HG02623 (cell line): ENCODE measurements at regions not wholly inside any gene's neighbourhood (a gene's known extent, or its start where the extent isn't known, plus 50 kb on each side); places are given as distances from the start of the nearest gene placed in this dataset.

Experiments used
- ATAC-seq: cut with Tn5 transposase; IDR thresholded peaks from one replicate; pipeline ENCODE4 v1.9.1; 2021; ENCODE audit warnings: moderate library complexity; ENCODE audit not compliant: unreplicated experiment

DNA sequence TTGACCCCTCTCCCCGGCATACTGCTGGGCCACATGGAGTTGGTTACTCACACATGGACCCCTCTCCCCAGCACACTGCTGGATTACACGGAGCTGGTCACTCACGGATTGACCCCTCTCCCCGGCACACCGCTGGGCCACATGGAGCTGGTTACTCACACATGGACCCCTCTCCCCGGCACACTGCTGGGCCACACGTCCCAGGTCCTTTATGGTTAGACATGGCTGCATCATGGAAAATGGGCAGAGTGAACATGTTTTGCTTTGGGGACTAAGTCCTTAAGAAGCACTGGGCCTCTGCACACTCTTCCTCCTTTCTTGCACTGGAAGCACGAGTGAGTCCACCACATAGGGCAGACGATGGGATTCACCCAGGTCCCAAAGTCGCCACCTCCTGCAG lies 102.1 kb upstream of the SHH start:
- no peak for ATAC-seq

DNA sequence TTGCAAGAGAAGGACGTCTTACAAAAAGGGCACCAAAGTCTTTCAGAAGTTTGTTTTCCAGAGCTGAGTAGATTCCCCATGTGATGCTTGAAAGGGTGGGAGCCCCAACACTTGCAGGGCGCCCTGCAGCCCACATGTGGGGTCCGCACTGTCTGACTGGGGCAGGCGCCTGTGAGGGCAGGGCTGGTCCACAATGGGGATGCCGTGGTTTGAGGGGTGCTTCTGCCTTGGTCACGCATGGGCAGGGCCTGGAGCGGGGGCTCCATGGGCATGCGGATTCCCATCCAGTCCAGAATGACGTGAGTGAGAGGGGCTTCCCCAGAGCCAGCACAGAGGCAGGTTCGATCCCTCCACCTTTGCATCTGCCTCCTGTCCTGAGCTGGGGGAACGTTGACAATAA lies 101.5 kb upstream of the SHH start:
- no peak for ATAC-seq

DNA sequence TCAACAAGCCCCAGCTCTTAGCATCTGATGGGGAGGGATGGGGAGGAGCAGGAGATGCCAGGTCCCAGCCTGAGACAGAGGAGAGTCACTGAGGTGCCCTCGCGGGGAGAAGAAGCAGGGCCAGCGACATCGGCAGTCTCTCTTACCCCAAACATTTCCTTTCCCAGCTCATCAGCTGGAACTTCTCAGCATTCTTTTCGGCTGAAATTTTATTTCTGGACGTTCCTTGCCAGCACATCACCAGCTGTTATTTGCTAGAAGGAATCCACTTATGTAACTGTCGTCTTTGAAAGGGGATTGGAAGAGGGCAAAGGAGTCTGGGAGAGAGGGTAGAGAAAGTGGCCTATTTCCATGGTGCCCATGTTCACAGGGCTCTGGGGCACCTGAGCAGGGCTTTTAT lies 101.0 kb upstream of the SHH start:
- ATAC-seq = no peak

DNA sequence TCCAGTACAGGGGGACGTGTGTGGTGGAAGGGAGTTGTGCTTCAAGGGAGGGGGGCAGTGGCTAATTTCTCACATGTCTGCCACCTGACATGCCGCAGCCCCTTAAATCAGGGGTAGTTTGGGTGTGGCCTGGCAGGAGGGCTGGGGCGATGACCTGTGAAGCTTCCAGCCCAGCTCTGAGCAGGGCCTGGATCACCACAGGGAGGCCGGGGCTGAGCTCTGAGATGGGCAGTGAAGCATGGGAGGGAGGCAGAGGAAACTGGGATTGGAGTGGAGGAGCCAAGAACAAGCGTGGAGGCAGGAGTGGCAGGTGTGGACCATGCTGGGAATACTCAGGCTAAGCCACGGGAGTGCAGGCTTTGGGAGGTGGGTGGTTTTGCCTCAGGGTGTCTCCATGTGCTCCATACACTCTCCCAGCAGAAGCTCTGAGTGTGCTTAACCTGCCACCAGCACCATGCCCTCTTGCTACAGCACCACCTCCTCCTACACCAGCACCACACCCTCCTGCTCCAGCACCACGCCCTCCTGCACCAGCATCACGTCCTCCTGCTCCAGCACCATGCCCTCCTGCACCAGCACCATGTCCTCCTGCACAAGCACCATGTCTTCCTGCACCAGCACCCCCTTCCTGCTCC lies 99.3 kb upstream of the SHH start:
- ATAC-seq = no peak

DNA sequence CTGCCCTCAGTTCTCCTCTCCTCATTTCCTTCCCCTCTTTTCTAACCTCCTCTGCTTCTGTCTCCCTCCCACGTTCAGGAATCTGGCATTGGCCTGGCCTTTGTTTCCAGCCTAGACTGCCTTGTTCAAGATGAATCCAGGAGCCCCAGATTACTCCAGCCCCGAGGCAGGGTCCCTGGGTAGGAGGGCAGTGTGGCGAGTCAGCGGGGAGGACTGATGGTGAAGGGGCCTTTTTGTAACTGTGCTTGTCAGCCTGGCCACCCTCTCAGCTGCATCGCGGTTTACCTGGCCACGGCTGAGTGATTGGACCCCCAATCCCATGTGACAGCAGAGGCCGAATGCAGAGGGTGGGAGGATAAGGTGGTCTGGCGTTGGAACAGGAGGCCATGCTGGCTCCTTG lies 96.1 kb upstream of the SHH start:
- no peak for ATAC-seq

DNA sequence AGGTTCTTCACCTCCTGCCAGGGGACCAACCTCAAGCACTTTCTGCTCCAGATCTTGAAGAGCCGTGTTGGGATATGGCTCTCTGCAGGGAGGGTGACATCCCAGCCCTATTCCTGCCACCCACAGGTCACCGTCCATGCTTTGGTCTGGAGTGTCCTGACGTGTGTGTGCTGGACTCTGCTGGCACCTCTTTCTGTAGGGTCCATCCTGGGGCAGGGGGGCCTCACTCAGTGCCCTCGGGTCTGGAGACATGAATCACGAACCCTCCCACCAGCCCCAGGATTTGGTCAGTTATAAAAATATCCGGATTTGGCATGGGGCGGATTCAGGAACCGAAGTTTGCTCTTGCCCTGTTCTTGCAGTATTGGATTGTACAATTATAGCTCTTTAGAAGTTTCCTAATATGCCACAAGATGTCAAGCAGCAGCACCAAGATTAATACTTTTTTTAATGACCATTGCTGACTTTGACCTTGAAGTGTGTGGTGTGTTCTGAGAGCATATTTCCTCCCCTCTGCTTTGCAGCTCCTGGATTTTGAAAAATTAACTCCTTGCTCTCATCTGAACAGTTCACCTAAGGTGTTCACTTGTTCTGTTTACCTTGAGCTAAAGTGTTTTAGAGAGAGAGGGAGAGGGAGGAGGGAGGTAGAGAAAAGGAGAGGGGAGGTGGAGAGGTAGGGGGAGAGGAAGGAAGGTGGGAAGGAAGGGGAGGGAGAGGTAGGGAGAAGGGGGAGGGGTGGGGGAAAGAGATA lies 95.4 kb upstream of the SHH start:
- ATAC-seq = no peak

DNA sequence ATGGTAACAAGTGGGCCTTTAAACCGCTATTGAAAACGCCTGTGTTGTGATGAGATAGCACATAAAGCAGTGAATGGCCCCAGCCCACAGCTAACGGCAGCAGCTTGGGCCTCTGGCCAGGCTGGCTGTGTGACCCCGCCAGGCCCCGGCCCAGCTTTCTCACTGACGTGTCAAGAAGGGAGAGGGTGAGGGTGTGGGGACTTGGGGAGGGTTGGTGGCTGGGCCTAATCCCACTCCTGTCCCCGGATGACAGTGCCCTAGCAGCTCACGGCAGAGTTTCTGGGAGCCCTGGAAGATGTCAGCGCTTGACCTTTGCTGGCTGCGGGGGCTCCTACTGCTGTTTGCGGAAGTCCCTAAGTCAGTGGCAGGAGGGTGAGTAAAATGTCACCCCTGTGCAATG lies 88.9 kb upstream of the SHH start:
- ATAC-seq = no peak

DNA sequence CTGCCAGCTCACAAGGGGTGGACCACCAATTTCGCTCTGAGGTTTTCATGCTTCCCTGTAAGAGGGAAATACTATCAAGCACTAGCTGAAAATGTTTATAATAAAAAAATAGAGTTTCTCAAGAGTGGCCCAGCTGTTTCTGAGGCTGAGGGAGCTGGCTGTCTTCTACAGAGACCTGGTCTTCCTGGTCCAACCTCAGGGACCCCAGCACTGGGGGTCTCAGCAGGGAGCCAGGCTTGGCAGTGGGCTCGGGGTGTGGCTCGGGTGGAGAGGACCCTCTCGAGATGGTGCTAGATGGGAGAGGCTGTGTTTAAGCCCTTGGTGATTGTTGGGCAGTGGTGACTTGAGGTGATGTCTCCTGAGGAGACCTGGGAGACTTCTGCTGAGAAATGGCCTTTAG lies 87.3 kb upstream of the SHH start:
- ATAC-seq = no peak

DNA sequence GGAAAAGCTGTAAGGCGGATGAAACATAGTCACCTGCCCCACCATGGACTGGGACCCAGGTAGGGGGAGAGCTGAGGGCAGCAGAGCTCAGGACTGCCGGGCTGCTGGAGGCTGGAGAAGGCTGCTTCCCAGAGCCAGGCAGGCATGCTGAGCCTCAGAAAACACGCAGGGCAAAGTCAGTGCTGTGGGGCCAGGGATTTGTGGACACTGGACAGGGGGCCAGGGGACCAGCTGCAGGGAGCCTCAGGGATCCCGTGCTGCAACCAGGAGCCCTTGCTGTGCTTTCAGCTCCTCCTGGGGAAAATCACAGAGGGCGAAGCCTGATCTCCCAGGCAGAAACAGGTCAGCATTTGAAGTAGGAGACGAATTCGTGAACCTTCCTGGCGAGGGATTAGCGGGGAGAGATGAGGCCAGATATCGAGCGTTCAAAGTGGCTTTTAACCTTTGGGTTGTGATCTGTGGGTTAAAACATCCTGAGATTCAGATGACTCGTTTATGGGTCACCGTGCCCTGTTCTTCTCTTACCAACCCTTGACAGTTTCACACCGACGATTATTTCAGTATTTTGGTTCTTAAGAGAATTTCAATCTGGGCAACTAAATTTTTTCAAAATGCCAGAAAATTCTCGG lies 85.6 kb upstream of the SHH start:
- ATAC-seq = no peak

DNA sequence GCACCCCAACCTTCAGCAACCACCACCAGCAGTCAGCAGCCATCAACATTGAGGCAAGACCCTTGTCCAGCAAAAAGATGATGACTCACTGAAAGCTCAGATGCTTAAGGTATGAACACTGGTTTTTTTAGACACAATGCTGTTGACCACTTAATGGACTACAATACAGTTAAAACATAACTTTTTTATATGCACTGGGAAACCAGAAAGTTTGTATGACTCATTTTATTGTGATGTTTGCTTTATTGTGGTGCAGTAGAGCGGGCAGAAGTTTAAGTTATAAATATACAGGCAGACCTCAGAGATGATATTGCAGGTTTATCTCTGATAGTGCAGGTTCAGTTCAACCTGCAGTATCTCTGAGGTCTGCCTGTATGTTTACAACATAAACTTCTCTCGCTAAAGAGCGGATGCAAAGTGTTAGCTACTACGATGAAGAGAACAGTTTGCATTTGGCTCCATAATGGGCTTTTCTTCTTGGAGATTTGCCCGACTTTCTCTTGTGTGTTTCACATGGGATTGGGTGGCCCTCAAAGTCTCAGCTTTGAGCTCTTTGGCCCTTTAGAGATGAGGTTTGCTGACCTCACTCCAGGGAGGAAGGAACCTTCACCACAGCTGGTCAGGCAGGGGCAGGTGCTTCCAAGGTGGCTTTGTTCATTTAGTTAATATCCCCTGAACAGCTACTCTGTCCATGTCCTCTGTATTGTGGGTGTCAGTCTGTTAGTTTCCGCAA lies 84.4 kb upstream of the SHH start:
- no peak for ATAC-seq

DNA sequence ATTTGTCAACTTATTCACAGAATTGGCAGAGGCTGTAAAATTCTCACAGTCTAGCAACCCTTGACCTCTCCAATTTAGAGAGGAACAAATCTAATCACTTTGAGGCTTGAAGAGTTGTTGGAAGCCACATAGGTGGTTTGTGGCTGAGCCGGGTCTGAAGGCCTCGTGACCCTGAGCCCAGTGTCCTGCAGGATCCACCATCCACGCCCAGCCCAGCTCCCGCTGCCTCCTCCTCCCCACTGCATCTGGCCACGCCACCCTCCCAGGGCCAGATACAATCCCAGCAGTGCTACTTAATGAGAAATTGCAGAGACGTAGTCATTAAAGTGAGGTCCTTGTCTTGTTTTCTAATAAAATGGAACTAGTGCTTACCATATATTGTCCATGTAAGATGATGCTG lies 81.4 kb upstream of the SHH start:
- ATAC-seq = no peak

DNA sequence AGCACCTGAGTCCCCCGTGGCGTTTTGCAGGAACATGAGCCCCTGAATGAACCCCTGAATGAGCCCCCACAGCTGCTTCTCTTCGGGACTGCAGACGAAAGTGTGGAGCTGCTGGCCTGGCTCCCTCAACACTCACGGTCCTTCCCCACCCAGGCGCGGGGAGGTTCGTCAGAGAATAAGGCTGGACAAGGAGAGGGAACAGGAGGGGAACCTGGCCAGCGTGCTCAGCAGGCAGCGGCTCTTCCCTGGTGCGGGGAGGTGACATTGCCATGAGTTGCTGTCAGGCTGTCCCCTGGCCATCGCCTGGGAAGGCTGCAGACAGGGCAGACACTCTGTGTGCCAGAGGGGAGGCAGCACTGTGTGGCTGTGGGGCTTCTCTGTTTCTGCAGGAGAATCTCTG lies 80.9 kb upstream of the SHH start:
- no peak for ATAC-seq

DNA sequence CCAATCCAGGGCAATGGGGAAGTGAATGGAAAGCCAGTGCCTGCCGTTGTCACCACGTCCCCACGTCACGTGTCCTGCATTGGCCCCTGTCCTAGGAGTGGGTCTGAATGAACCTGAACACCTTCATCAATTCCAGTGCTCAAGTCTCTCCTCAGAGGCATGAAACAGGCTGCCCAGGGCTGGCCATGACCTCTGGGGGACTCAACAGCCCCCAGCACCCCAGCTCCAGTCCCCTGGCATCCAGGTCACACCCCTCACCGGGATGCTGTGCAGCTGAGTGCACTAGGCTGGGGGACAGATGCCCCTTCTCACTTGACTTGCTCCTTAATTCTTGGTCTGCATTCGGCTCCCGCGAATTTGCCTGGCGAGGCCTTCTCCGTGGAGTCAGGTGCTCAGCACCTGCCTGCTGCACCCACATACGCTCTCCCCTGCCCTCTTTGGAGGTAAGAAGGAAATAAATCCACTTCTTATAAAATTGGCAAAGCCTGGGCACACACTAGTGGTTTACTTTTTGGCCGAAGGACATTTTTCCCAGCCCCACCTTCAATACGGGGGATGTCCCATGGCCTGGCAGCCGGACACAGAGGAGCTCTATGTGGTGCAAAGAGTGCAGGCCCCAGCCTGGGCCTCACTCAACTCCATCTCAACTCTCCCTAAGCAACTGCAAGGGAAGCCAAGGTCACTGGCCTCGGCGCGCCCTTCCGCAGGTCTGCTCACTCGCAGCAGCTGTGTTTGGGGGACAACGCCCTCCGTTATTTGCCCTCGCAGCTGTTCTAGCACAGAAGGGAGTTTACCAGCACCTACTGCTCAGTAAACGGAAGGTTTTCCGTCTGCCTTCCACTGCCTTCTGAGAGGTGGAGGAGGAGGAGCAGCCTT lies 77.6 kb upstream of the SHH start:
- ATAC-seq = no peak

DNA sequence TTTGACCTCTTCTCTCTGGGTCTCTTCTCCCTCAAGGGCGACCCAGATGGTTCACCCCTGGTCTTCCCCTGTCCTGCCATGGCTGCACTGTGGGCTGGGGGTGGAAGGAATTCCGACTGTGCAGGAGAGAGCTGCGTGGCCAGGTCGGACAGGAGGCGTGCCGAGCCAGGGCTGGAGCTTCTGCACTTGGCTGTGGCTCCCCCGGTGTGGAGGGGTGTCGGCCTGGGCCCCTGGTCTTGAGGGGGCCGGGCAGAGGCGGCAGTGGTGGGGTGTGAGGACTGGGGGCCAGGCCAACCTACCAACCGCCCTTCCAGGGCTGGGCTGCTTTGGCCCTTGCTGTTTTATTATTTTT lies 74.9 kb upstream of the SHH start:
- ATAC-seq = no peak

DNA sequence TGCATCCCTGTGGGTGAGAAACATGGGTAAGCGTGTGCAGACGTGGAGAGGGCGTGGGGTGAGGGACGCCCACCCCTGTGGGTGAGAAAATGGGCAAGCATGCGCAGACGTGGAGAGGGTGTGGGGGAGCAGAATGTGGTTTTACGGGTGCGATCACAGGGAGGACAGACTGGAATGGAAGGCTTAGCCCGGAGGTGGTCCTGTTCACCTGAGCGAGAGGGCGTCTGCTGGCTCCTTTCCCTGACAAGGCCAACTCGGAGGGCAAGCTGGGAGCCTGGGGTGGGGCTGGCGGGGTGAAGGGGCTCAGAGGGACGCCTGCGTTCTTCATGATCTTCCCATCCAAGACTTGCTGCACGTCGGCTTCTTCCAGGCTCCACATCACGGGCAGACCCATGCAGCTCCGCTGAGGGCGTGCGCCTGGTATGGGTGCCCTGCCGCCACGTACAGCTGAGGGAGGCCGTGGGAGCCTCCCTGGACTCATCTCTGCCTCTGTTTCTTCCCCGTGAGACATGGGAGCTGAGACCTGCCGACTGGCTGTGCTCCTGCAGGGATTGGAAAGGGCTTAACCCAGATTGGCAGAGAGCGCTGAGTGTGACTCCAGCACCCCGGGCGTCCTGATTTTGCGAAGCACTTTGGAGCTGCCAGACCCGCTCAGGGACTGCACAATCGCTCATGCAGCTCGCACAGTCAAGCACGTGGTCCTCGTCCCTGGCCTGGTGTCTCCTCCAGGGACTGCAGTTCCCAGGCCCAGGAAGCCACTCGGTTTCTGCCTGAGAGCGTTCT lies 74.3 kb upstream of the SHH start:
- ATAC-seq = no peak

DNA sequence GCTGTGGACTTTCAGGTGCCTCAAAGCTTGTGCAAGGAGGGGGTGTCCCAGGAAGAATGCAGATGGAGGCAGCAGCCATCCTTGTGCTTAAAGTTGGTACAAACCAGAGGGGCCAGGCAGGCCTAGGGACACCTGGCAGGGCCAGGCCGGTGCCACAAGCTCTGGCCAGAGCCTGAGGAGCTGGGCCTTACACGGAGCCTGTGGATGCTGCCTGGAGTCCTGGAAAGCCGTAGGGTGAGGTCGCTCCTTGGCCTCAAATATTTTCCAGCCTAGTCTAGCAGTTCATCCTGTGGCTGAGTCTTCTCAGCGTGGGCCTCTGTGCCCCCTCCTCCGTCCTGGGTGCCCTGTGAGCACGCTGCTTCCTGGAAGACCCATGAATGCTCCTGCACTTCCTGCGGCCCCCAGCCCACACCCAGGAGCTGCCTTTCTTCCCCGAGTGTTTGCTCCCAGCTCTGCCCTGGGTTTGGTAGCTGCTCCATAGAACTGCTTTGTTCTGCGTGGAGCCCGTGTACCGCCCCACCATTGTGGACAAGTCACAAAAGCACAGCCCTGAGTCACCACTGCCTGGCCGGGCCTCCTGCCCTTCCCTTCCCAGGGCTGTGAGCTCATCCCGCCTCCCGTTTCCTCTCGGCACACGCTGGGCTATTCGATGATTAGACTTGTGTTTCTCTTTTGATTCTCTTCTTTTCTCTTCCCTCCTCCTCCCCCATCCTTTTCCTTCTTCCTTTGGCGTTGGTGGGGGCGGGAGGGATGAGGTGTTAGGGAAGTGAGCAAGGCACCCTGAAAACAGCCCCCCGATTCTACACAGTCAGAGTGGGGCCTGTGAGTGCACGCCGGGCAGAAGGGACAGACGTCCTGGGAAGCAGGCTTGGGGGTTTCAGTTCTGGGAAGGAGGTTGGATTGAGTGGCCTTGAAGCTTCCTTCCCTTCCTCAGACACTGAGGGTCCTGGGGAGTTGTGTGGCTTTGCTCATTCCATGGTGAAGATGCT lies 73.2 kb upstream of the SHH start:
- ATAC-seq = no peak

DNA sequence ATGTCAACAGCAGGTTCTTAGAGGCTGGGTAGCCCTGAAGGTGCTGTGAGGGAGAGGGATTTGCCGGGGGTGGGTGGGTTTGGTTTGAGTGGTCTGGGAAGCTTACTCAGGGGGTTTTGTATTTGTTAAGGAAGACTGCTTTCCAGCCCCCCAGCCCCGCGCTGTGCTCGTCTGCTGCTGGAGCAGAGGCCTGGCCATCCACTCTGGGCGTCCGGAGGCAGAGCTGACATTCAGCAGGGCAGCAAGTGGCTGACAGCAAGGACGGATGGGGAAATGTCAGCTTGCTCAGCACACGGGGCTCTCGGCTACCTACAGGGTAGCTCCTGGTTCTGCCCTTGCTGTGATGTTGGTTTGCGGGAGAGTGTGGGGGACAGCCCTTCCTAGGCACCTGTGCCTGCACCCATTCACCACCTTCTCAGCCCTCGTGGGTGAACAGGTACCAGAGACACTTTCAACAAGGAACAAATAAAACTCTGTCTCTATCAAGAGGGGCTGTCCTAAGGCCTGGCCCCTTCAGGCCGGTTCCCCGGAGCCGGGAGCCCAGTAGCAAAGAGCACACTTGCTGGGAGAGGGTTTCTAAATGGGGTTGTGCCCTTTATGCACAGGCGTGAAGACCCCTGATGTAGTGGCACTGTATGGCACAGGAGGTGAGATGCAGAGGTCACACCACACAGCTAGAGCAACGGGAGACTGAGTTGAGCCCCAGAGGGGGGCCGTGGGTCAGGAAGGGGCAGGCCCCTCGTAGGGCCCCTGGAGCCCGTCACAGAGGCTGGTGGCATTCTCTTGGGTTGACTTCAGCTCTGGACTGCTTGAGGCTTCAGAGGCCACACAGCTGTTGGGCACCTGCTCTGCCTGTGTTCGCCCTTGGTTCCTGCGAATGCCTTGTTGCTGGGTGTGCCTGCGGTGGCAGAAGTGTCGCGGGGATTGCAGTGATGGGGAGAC lies 72.2 kb upstream of the SHH start:
- no peak for ATAC-seq
